Ovary (tissue), 7 donors: ENCODE measurements at regions not wholly inside any gene's neighbourhood (a gene's known extent, or its start where the extent isn't known, plus 50 kb on each side); places are given as distances from the start of the nearest gene placed in this dataset.

Experiments used
- DNase-seq, 5 donors: peaks; one replicate each; pipeline ENCODE4 v3.0.0-alpha.2; 2019 to 2020
- H3K27ac ChIP-seq, 2 donors: fragments of 200-600 bp; one replicate each; pipeline versions ENCODE4 v1.5.1 to v1.8.0; 2019 to 2022
- H3K27me3 ChIP-seq: fragments of 200-600 bp; one replicate; pipeline ENCODE4 v1.8.0; 2022
- H3K36me3 ChIP-seq: fragments of 200-600 bp; sonication (generic); one replicate; pipeline ENCODE4 v1.5.1; 2019
- H3K4me1 ChIP-seq: one replicate; pipeline ENCODE4 v1.8.1; 2013; ENCODE audit warnings: mild to moderate bottlenecking, moderate library complexity; ENCODE audit not compliant: insufficient read depth
- H3K4me3 ChIP-seq: fragments of 200-600 bp; sonication (generic); one replicate; pipeline ENCODE4 v1.5.1; 2017
- H3K9me3 ChIP-seq, 2 donors: fragments of 200-600 bp in 1 of 2; sonication (generic) in 1 of 2; one replicate each; pipeline versions ENCODE4 v1.5.1 to v1.8.1; 2013 to 2019; ENCODE audit warnings: mild to moderate bottlenecking in 1 of 2, moderate library complexity in 1 of 2
- EP300 ChIP-seq: sonication (generic); formaldehyde crosslinking; IDR thresholded peaks from one replicate; pipeline ENCODE4 v1.6.1; 2017; ENCODE audit warnings: antibody characterized with exemption
- POLR2A ChIP-seq: fragments of 450-650 bp; IDR thresholded peaks from one replicate; pipeline ENCODE4 v1.6.1; 2017; ENCODE audit warnings: antibody characterized with exemption, mild to moderate bottlenecking, moderate library complexity
- WGBS, 3 donors: extraction: QIAGEN DNeasy Blood & Tissue Kit in 1 of 3; methylation state at CpG; one replicate each; pipeline versions ENCODE4 v1.1.5 to v1.1.7; 2013 to 2017; 5-methylcytosine and 5-hydroxymethylcytosine counted together
- intact Hi-C, 4 donors: fragments of 100-400 bp; cut with DNase I; formaldehyde crosslinking; loops; one replicate each; pipeline versions ENCODE4 v1.11.0 to v1.15.1; 2022 to 2023
- TF ChIP-seq, protein P1 (sequence below), 3 donors: fragments of 450-650 bp in 2 of 3; fragments of 200-600 bp in 1 of 3; IDR thresholded peaks; one replicate each; pipeline versions ENCODE4 v1.5.1 to v1.8.0; 2016 to 2022; ENCODE audit warnings: antibody characterized with exemption in 3 of 3, mild to moderate bottlenecking in 1 of 3
- donor health status: DM: no; HTN: no; CAD: no; lungs with moderate emphysema.
- donor health status: DM: no; HTN: no; CAD: no.
- donor health status: Bipolar disorder and iron deficiency.
- donor health status: DM: no; HTN: no; CAD: no.
- donor health status: DM: yes; HTN: yes; CAD: no.

DNA sequence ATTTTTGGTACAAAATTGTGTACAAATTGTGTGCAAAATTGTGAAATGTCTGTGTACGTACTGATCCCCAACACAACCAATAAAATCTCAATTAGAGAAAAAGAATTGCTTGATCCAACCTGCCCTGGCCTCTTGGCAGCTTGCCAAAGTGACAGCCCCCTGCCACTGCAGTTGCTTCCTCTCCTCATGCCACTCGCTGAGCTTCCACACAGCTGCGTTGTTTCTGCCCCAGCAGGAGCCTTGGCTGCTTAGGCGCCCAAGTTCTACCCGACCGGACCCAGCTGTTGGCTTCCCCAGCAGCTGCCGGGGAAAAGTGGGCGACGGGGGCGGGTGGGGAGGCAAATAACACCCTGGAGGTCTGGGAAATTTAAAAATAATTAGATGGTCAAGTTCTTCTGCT lies 171.8 kb upstream of the ATF7IP start:
- H3K27me3 ChIP-seq, result no peaks in the 10 kb centered on the region
- no peak for DNase-seq
- no peaks in the 10 kb centered on the region for H3K9me3 ChIP-seq
- TF ChIP-seq POLR2A, result no peak
- no peak for TF ChIP-seq EP300
- TF ChIP-seq, protein P1, sequence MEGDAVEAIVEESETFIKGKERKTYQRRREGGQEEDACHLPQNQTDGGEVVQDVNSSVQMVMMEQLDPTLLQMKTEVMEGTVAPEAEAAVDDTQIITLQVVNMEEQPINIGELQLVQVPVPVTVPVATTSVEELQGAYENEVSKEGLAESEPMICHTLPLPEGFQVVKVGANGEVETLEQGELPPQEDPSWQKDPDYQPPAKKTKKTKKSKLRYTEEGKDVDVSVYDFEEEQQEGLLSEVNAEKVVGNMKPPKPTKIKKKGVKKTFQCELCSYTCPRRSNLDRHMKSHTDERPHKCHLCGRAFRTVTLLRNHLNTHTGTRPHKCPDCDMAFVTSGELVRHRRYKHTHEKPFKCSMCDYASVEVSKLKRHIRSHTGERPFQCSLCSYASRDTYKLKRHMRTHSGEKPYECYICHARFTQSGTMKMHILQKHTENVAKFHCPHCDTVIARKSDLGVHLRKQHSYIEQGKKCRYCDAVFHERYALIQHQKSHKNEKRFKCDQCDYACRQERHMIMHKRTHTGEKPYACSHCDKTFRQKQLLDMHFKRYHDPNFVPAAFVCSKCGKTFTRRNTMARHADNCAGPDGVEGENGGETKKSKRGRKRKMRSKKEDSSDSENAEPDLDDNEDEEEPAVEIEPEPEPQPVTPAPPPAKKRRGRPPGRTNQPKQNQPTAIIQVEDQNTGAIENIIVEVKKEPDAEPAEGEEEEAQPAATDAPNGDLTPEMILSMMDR (IDR thresholded peaks at IDR 0.05), result no peak
- H3K36me3 ChIP-seq, result no peaks in the 10 kb centered on the region
- intact Hi-C loops, result no loop called here
- H3K4me3 ChIP-seq, result no peak overlapping the region
- no peaks in the 10 kb centered on the region for H3K4me1 ChIP-seq
- no peak overlapping the region for H3K27ac ChIP-seq
- WGBS, 3 donors, result 36 to 48% (median 45%) methylated on average over 10 of the region's 10 CpGs

DNA sequence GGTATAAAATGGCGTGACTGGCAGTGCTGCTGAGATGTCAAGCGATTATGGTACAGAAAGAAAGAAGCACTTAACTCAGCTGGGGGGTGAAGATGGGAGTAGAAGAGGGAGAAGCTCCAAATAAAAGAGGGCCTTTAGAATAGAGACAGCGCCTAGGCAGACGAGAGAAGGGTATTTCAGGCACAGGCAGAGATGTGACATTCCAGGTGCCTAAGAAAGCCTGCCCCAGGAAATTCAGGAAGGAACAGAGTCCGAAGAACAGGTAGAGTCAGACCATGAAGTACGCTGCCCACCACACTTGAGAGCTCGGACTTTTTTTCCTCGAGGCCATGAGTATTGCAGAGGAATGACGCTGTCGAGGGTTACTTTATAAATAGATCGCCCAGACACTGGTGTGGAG lies 170.9 kb upstream of the ATF7IP start:
- TF ChIP-seq, protein P1 (IDR thresholded peaks at IDR 0.05), result no peak
- TF ChIP-seq POLR2A (no peak), EP300 (no peak)

DNA sequence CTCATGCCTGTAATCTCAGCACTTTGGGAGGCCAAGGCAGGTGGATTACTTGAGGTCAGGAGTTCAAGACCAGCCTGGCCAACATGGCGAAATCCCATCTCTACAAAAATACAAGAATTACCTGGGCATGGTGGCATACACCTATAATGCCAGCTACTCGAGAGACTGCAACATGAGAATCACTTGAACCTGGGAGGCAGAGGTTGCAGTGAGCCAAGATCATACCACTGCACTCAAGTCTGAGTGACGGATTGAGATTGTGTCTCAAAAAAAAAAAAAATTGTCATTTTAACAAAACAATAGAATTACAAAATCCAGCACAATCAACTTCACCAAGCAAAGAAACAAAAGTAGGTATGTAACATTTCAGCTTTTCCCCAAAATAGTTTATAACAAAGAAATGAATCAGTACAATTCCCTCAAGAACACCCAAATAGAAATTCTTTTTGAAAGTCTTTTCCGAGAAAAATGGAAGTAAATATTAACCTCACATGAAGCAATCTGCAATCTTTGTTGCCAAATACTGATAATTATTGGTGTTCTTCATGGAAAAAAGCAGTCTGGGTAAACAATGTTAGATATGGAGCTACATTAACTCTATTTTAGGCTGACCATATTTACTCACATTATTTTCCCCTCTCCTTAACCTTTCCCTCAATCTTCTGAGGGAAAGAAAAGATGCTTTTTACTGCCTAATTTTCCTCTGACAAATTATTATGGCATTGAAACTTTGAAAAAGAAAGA lies 165.9 kb upstream of the ATF7IP start:
- intact Hi-C loops, result no loop called here
- Histone ChIP-seq H3K27me3 (no peaks in the 10 kb centered on the region), H3K27ac (no peak overlapping the region), H3K4me1 (no peaks in the 10 kb centered on the region), H3K4me3 (no peak overlapping the region), H3K36me3 (no peaks in the 10 kb centered on the region), H3K9me3 (no peaks in the 10 kb centered on the region)
- DNase-seq, result no peak
- TF ChIP-seq POLR2A (no peak), EP300 (no peak)
- TF ChIP-seq, protein P1 (IDR thresholded peaks at IDR 0.05), result no peak
- 65 to 73% (median 68%) methylated on average over 4 of the region's 4 CpGs for WGBS, 3 donors

More for the DNA sequence above, 170.9 kb upstream of the ATF7IP start:
- no peak for DNase-seq
- H3K4me3 ChIP-seq, result no peak overlapping the region
- H3K4me1 ChIP-seq, result no peaks in the 10 kb centered on the region
- intact Hi-C loops, result no loop called here
- 88 to 91% (median 90%) methylated on average over 11 of the region's 11 CpGs for WGBS, 3 donors
- no peaks in the 10 kb centered on the region for H3K9me3 ChIP-seq
- no peaks in the 10 kb centered on the region for H3K27me3 ChIP-seq
- no peak overlapping the region for H3K27ac ChIP-seq
- H3K36me3 ChIP-seq, result no peaks in the 10 kb centered on the region

DNA sequence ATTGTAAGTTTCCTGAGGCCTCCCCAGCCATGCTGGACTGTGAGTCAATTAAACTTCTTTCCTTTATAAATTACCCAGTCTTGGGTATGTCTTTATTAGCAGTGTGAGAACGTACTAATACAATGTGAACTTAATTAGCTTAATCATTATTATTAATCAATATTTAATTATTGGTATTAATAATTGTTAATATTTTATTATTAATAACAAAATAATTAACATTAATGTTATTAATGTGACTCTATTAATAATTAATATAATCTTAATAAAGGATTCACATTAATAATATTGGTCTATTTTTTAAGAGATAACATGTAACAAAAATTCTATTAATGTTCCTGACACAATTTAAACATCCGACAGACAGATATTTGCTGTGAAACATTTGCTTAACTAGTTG lies 164.9 kb upstream of the ATF7IP start:
- H3K9me3 ChIP-seq, result no peaks in the 10 kb centered on the region
- TF ChIP-seq, protein P1 (IDR thresholded peaks at IDR 0.05), result no peak
- TF ChIP-seq POLR2A, result no peak
- no peak for TF ChIP-seq EP300
- no peak overlapping the region for H3K4me3 ChIP-seq
- 85 to 95% (median 93%) methylated on average over 2 of the region's 2 CpGs for WGBS, 3 donors
- H3K27me3 ChIP-seq, result no peaks in the 10 kb centered on the region
- DNase-seq, result no peak
- intact Hi-C loops, result no loop called here
- H3K4me1 ChIP-seq, result no peaks in the 10 kb centered on the region
- no peak overlapping the region for H3K27ac ChIP-seq
- H3K36me3 ChIP-seq, result no peaks in the 10 kb centered on the region
